ENCODE measurements at regions not wholly inside any gene's neighbourhood (a gene's known extent, or its start where the extent isn't known, plus 50 kb on each side); places are given as distances from the start of the nearest gene placed in this dataset.
"Not testable (repeated sequence)": the region's sequence is repeated elsewhere in the genome, so short reads cannot be mapped to it uniquely, and the experiment has no call there.

DNA sequence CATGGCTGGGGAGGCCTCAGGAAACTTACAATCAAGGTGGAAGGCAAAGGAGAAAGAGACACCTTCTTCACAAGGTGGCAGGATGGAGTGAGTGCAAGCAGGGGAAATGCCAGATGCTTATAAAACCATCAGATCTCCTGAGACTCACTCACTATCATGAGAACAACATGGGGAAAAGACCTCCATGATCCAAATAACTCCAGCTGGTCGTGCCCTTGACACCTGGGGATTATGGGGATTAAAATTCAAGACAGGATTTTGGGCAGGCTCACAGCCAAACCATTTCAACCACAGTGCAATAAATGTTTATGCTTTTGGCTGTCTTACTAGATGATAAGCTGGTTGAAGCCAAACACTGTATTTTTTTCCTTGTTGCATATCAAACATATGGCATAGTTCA lies 1112.4 kb downstream of the STIM2 start:
- H3K4me3 Mint-ChIP-seq, result no peak overlapping the region
- H3K4me1 Mint-ChIP-seq, result no peaks in the 10 kb centered on the region
- DNase-seq (ENCODE audit: low spot score in 2 of 2) (no peak), ATAC-seq (no peak)
- no peaks in the 10 kb centered on the region for H3K36me3 Mint-ChIP-seq
- no peak overlapping the region for H3K27ac Mint-ChIP-seq
- peaks cover 33% of the 10 kb centered on the region for H3K9me3 Mint-ChIP-seq

DNA sequence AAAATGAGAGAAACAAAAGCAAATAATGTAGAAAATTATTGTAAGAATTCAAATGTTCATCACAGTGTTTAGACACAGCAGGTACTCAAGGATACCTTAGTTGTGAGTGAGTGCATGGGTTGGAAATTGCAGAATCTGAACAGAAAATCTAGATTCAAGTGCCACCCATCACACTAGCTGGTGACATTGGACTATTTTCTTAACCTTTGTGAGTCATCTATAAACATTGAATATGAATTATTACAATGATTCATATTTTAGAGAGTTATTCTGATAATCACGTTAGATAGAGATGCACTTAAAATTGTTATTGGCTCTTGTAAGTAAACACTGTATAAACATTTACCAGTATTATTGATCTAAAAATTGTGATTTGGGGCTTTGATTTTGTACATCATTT lies 1113.1 kb downstream of the STIM2 start:
- Mint-ChIP-seq H3K9me3 (peaks cover 33% of the 10 kb centered on the region), H3K36me3 (no peaks in the 10 kb centered on the region), H3K27ac (no peak overlapping the region), H3K4me3 (no peak overlapping the region), H3K4me1 (no peaks in the 10 kb centered on the region)
- DNase-seq (ENCODE audit: low spot score in 2 of 2), result no peak
- no peak for ATAC-seq

DNA sequence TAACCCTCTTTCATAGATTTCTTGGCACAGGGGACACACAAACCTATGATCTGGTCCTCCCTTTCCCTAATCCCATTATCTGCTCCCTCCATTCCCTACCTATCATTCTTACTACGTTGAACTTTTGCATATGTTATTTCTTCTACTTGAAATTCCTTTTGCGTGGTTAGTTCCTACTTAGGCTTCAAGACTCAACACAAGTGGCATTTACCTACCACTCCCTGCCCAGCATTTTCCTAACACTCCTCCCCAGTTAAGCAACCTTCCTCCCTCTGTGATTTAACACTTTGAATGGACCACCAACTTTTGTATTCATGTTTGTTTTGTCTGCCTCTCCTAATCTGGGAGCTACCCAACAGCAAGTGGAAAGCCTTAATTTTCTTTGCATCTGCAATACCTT lies 1113.7 kb downstream of the STIM2 start:
- H3K36me3 Mint-ChIP-seq, result no peaks in the 10 kb centered on the region
- no peak overlapping the region for H3K4me3 Mint-ChIP-seq

DNA sequence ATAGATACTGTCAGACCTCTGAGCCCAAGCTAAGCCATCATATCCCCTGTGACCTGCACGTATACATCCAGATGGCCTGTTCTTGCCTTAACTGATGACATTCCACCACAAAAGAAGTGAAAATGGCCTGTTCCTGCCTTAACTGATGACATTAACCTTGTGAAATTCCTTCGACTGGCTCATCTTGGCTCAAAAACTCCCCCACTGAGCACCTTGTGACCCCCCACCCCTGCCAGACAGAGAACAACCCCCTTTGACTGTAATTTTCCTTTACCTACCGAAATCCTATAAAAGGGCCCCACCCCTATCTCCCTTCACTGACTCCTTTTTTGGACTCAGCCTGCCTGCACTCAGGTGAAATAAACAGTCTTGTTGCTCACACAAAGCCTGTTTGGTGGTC lies 1114.2 kb downstream of the STIM2 start:
- H3K4me3 Mint-ChIP-seq; H3K36me3 Mint-ChIP-seq; H3K4me1 Mint-ChIP-seq; H3K27ac Mint-ChIP-seq; DNase-seq (ENCODE audit: low spot score in 2 of 2); ATAC-seq: not testable (repeated sequence)
- peaks cover 39% of the 10 kb centered on the region for H3K9me3 Mint-ChIP-seq

More for the DNA sequence above, 1113.7 kb downstream of the STIM2 start:
- no peak overlapping the region for H3K27ac Mint-ChIP-seq
- H3K9me3 Mint-ChIP-seq, result peaks cover 37% of the 10 kb centered on the region
- DNase-seq (ENCODE audit: low spot score in 2 of 2) (no peak), ATAC-seq (no peak)
- H3K4me1 Mint-ChIP-seq, result no peaks in the 10 kb centered on the region

DNA sequence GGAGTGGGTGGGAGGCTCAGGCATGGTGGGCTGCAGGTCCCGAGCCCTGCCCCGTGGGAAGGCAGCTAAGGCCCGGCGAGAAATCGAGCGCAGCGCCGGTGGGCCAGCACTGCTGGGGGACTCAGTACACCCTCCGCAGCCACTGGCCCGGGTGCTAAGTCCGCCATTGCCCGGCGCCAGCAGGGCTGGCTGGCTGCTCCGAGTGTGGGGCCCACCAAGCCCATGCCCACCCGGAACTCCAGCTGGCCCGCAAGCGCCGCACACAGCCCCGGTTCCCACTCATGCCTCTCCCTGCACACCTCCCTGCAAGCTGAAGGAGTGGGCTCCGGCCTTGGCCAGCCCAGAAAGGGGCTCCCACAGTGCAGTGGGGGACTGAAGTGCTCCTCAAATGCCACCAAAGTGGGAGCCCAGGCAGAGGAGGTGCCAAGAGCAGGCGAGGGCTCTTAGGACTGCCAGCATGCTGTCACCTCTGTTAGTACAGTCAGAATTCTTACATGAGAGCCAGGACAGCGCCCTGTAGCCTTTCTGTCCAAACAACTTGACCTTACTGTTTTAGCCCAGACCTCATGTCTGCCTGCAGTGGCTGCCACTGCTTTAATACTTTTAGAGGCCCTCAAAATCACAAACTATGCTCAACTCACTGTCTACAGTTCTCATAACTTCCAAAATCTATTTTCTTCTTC lies 1117.9 kb downstream of the STIM2 start:
- ATAC-seq; DNase-seq (ENCODE audit: low spot score in 2 of 2): not testable (repeated sequence)
- H3K9me3 Mint-ChIP-seq, result peaks cover 38% of the 10 kb centered on the region

DNA sequence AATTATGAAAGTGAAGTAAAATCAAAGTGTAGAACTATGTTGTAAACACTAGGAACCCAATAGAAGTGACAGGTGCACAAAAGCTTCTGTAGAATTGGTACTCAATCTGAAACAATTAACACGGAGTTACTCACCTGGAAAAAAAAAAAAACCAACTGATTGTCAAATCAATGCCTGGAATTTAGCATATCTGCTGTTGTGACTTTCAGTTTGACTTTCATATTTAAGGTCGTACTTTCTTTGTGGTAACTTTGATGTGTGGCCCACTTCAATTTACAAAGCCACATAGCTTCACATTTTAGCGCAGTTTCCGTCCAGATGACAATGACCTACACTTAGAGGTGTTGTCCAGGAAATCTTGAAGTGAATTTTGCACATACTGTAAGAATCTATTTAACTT lies 1124.9 kb downstream of the STIM2 start:
- DNase-seq (ENCODE audit: low spot score in 2 of 2) (no peak), ATAC-seq (no peak)
- Mint-ChIP-seq H3K4me1 (no peaks in the 10 kb centered on the region), H3K9me3 (peaks cover 16% of the 10 kb centered on the region), H3K4me3 (no peak overlapping the region), H3K36me3 (no peaks in the 10 kb centered on the region), H3K27ac (no peak overlapping the region)

More for the DNA sequence above, 1117.9 kb downstream of the STIM2 start:
- H3K4me3 Mint-ChIP-seq, H3K4me1 Mint-ChIP-seq, H3K27ac Mint-ChIP-seq, H3K36me3 Mint-ChIP-seq: not testable (repeated sequence)

DNA sequence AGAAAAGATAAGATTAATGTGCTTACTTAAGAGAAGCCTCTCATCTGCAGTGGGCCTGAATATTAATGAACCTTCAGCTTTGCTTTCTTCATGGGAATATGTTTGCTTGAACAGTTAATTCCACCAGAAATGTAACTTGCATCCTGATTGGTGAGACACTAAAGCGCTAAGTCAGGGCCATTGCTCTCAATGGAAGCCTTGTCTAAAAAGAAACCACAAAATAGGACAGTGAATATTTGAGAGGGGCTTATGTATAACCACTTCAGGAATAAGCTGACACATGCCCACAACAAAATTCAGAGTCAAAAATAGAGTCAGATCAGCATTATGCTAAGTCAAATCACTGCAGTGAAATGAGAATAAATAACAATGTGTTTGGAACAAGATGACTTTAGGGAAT lies 1125.8 kb downstream of the STIM2 start:
- no peaks in the 10 kb centered on the region for H3K36me3 Mint-ChIP-seq
- ATAC-seq (no peak), DNase-seq (ENCODE audit: low spot score in 2 of 2) (no peak)
- H3K4me3 Mint-ChIP-seq, result no peak overlapping the region
- no peaks in the 10 kb centered on the region for H3K4me1 Mint-ChIP-seq
- H3K9me3 Mint-ChIP-seq, result peaks cover 18% of the 10 kb centered on the region
- no peak overlapping the region for H3K27ac Mint-ChIP-seq

DNA sequence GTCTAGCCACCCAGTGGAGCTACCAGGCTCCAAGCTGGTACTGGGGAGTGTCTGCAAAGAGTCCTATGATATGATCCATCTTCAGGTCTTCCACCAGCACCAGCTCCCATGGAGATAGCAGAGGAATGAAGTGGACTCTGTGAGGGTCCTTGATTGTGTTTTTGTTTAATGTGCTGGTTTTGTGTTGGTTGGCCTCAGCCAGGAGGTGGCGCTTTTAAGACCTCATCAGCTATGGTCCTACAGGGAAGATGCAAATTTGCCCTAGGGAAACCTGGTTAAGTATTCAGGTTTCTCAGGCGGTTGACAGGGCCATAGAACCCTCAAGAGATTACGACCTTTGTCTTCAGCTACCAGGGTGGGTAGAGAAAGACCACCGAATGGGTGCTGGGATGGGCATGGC lies 1141.1 kb downstream of the STIM2 start:
- DNase-seq (ENCODE audit: low spot score in 2 of 2) (no peak), ATAC-seq (no peak)
- H3K4me1 Mint-ChIP-seq, result no peaks in the 10 kb centered on the region
- H3K4me3 Mint-ChIP-seq, result no peak overlapping the region
- H3K9me3 Mint-ChIP-seq, result peaks cover 21% of the 10 kb centered on the region
- no peaks in the 10 kb centered on the region for H3K36me3 Mint-ChIP-seq
- no peak overlapping the region for H3K27ac Mint-ChIP-seq

DNA sequence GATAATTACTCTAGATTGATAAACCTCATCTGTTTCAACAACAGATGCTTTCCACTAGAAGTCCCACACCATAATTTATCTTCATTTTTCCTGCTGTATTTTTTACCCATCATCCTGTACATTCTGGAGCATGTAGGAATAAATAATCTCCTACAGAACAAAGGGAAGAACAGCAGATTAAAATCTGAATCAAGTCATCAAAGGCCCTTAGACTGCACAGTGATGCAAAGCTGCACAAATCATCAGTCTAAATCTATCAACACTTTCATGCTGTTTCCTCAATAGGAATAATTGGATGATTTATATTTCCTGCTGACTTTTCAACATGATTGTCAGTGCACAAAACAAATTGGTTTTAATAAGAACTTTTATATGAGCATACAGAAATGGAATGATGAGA lies 1143.9 kb downstream of the STIM2 start:
- ATAC-seq (no peak), DNase-seq (ENCODE audit: low spot score in 2 of 2) (no peak)
- peaks cover 12% of the 10 kb centered on the region for H3K9me3 Mint-ChIP-seq
- no peak overlapping the region for H3K27ac Mint-ChIP-seq
- H3K36me3 Mint-ChIP-seq, result no peaks in the 10 kb centered on the region
- H3K4me1 Mint-ChIP-seq, result no peaks in the 10 kb centered on the region
- H3K4me3 Mint-ChIP-seq, result no peak overlapping the region

DNA sequence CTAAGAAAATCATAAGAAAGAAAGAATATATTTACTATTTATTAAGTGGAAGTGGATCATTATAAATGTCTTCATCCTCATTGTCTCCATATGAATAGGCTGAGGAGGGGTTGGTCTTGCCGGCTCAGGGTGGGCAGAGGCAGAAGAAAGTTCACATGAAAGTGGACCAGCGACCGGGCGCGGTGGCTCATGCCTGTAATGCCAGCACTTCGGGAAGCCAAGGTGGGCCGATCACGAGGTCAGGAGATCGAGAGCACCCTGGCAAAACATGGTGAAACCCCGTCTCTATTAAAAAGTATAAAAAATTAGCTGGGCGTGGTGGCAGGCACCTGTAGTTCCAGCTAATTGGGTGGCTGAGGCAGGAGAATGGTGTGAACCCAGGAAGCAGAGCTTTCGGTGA lies 1145.4 kb downstream of the STIM2 start:
- no peak overlapping the region for H3K27ac Mint-ChIP-seq
- H3K9me3 Mint-ChIP-seq, result peaks cover 15% of the 10 kb centered on the region
- no peaks in the 10 kb centered on the region for H3K36me3 Mint-ChIP-seq
- H3K4me1 Mint-ChIP-seq, result no peaks in the 10 kb centered on the region
- DNase-seq (ENCODE audit: low spot score in 2 of 2) (no peak), ATAC-seq (no peak)
- no peak overlapping the region for H3K4me3 Mint-ChIP-seq

DNA sequence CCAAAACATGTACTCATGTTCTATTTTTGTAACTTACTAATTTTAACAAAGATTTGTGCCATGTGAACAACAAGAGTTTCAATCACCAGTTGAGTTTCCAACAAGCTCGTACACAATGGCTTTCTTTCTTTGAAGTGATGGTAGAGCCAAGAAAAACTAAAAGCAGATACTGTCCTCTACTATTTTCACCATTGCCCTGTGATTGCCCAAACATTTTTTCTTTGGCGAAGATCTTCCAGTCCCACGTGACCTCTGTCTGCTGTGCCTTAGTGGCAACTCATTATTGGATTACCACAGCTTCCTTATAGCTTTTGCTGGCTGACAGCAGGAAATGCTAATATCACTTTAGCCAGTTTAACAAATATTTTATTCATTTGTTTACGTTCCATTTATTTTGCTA lies 1147.1 kb downstream of the STIM2 start:
- DNase-seq (ENCODE audit: low spot score in 2 of 2) (no peak), ATAC-seq (no peak)
- Mint-ChIP-seq H3K9me3 (peaks cover 13% of the 10 kb centered on the region), H3K4me3 (no peak overlapping the region), H3K4me1 (no peaks in the 10 kb centered on the region), H3K27ac (no peak overlapping the region), H3K36me3 (no peaks in the 10 kb centered on the region)

DNA sequence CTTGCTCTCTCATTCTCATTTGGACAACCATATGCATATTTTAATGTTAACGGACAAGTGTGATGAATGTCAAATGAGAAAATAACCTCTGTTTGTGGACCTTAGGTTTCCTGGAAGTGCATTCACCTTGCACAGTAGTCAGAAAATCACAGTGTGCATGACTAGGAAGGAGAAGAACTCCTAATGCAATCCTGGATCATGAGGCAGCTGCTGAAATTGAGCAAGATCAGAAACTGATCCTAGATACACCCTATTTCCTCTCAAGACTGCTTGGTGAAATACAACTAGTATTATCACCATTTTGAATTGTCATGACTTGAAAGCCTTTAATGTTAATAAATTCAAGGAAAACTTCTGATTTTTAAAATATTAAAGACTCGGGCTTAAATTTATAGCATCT lies 1148.9 kb downstream of the STIM2 start:
- H3K9me3 Mint-ChIP-seq, result peaks cover 13% of the 10 kb centered on the region
- H3K4me1 Mint-ChIP-seq, result no peaks in the 10 kb centered on the region
- H3K4me3 Mint-ChIP-seq, result no peak overlapping the region
- no peaks in the 10 kb centered on the region for H3K36me3 Mint-ChIP-seq
- no peak overlapping the region for H3K27ac Mint-ChIP-seq
- DNase-seq (ENCODE audit: low spot score in 2 of 2) (no peak), ATAC-seq (no peak)

DNA sequence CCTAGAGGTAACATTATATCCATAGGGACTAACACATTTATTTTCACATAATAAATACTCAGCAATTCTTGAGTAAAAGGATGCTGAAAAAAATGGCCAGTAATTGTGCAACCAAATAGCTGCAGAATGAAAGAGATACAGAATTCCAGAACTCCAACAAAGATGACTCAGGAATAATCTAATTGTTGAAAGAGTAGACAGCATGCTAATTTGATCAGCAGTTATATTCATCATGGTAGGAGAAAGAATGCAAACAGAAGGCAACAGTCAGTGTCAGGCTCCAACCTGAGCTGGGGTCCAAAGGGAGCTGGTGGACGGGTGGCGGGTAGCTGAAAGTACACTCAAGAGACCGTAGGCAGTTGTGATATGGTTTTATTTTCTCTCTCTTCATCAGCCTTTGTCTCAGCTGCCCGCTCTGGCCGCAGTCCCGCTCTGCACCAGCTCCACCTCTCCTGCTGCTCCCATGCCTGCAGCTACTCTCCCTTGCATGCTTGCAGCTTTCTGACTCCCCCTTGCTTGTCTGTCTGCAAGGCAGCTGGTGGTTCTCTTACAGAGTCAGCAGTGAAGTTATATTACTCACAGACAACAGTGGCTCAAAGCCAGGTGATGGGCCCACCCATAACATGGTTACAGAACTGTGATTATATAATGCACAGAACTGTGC lies 1150.1 kb downstream of the STIM2 start:
- no peaks in the 10 kb centered on the region for H3K4me1 Mint-ChIP-seq
- no peak overlapping the region for H3K4me3 Mint-ChIP-seq
- DNase-seq (ENCODE audit: low spot score in 2 of 2) (no peak), ATAC-seq (no peak)
- H3K27ac Mint-ChIP-seq, result no peak overlapping the region
- no peaks in the 10 kb centered on the region for H3K36me3 Mint-ChIP-seq
- H3K9me3 Mint-ChIP-seq, result peaks cover 10% of the 10 kb centered on the region

DNA sequence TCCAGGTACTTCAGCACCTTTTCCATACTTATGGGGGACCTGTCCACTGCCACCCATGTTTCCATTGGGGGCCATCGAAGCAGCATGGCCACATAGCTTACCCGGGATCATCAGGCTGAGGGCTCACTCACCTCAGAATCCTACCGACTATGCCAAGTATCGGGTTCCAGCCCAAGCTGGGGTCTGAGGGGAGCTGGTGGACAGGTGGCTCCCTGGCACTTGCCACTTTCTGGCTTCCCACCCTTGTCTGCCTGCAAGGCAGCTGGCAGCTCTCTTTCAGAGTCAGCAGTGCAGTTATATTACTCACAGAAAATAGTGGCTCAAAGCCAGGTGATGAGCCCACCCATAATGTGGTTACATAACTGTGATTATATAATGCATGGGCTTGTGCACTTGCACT lies 1153.8 kb downstream of the STIM2 start:
- H3K4me3 Mint-ChIP-seq, result no peak overlapping the region
- H3K36me3 Mint-ChIP-seq, result no peaks in the 10 kb centered on the region
- H3K4me1 Mint-ChIP-seq, result no peaks in the 10 kb centered on the region
- no peak overlapping the region for H3K27ac Mint-ChIP-seq
- DNase-seq (ENCODE audit: low spot score in 2 of 2), result no peak
- H3K9me3 Mint-ChIP-seq, result peaks cover 17% of the 10 kb centered on the region
- ATAC-seq, result peak; percentile 26

DNA sequence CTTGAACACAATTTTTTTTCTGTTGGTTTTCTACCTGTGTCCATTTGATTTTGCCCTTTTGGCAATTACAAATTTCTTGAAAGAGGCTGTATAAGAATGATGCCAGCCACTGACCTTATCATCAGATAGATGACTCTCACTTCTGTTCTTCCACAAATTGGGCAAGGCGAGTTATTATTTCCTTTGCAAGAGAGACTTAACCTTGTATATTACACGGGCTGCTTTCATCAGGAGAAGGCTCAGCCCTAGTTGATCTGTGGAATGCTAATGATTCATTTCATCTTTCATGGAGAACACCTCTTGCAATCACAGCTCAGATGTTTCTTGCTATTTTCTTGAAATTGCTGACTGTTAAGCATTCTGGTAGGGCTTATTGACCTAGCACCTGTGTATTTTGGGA lies 1155.4 kb downstream of the STIM2 start:
- Mint-ChIP-seq H3K9me3 (peaks cover 19% of the 10 kb centered on the region), H3K4me3 (no peak overlapping the region), H3K4me1 (no peaks in the 10 kb centered on the region), H3K27ac (no peak overlapping the region), H3K36me3 (no peaks in the 10 kb centered on the region)
- DNase-seq (ENCODE audit: low spot score in 2 of 2) (no peak), ATAC-seq (no peak)

DNA sequence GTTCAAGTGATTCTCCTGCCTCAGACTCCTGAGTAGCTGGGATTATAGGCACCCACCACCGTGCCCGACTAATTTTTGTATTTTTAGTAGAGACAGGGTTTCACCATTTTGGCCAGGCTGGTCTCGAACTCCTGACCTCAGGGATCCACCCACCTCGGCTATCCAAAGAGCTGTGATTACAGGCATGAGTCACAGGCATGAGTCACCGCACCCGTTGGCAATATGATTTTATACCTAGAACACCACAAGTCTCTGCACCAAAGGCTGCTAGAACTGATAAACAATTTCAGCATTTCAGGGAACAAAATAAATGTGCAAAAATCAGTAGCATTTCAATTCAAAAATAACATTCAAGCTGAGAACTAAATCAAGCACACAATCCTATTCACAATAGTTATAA lies 1177.6 kb downstream of the STIM2 start:
- H3K36me3 Mint-ChIP-seq; H3K4me3 Mint-ChIP-seq; DNase-seq (ENCODE audit: low spot score in 2 of 2); ATAC-seq; H3K27ac Mint-ChIP-seq; H3K4me1 Mint-ChIP-seq: not testable (repeated sequence)
- peaks cover 29% of the 10 kb centered on the region for H3K9me3 Mint-ChIP-seq
